CD14-positive monocyte (primary cell): ENCODE measurements at regions not wholly inside any gene's neighbourhood (a gene's known extent, or its start where the extent isn't known, plus 50 kb on each side); places are given as distances from the start of the nearest gene placed in this dataset.
A peak's percentile ranks its signal among the peaks of the same experiment; 100 is the strongest.

Experiments
- DNase-seq, 3 donors: peaks; one replicate each; pipeline ENCODE4 v3.0.0-alpha.2; 2011 to 2022
- H2AFZ ChIP-seq: 2 replicates; pipeline ENCODE4 v1.6.0; 2012; ENCODE audit warnings: mild to moderate bottlenecking, low read depth, low read length, inconsistent platforms; ENCODE audit not compliant: insufficient read depth, poor library complexity, severe bottlenecking
- H3K27ac ChIP-seq, 2 donors: 1 replicate in 1 of 2; 2 replicates in 1 of 2; pipeline ENCODE4 v1.5.1; 2012 to 2013; ENCODE audit warnings: low read length in 2 of 2, control low read depth in 1 of 2, inconsistent platforms in 1 of 2, low read depth in 1 of 2, mild to moderate bottlenecking in 1 of 2
- H3K27me3 ChIP-seq, 2 donors: one replicate each; pipeline versions ENCODE4 v1.6.0 to v1.6.1; 2011 to 2013; ENCODE audit warnings: low read length in 2 of 2; ENCODE audit not compliant: control insufficient read depth in 2 of 2, insufficient read depth in 2 of 2
- H3K36me3 ChIP-seq, 2 donors: replicated peaks in 1 of 2; 1 replicate in 1 of 2; 2 replicates in 1 of 2; pipeline versions ENCODE4 v1.5.1 to v1.6.1; 2012 to 2013; ENCODE audit warnings: low read length in 2 of 2, control low read depth in 1 of 2, inconsistent platforms in 1 of 2, mild to moderate bottlenecking in 1 of 2; ENCODE audit not compliant: insufficient read depth in 2 of 2, control insufficient read depth in 1 of 2
- H3K4me1 ChIP-seq, 2 donors: 1 replicate in 1 of 2; 2 replicates in 1 of 2; pipeline versions ENCODE4 v1.5.1 to v1.6.1; 2012 to 2013; ENCODE audit warnings: low read length in 2 of 2, control low read depth in 1 of 2, inconsistent platforms in 1 of 2, mild to moderate bottlenecking in 1 of 2, moderate library complexity in 1 of 2; ENCODE audit not compliant: insufficient read depth in 2 of 2, control insufficient read depth in 1 of 2
- H3K4me2 ChIP-seq: replicated peaks from 2 replicates; pipeline ENCODE3; 2012; ENCODE audit warnings: low read length, moderate library complexity, mild to moderate bottlenecking; ENCODE audit not compliant: poor library complexity, severe bottlenecking; ENCODE audit errors: extremely low read depth
- H3K4me3 ChIP-seq, 3 experiments: fragments of 200-600 bp in 1 of 3; sonication (generic) in 1 of 3; replicated peaks in 1 of 3; 1 replicate in 2 of 3; 2 replicates in 1 of 3; pipeline ENCODE4 v1.5.1; 2011 to 2013; ENCODE audit warnings: low read length in 3 of 3, mild to moderate bottlenecking in 3 of 3, control low read depth in 2 of 3, low read depth in 2 of 3, inconsistent platforms in 1 of 3, moderate library complexity in 1 of 3
- H3K79me2 ChIP-seq: 2 replicates; pipeline ENCODE4 v1.6.0; 2012; ENCODE audit warnings: mild to moderate bottlenecking, control low read depth, inconsistent platforms, low read length, moderate library complexity; ENCODE audit not compliant: insufficient read depth
- H3K9ac ChIP-seq: 2 replicates; pipeline ENCODE4 v1.6.0; 2017; ENCODE audit warnings: low read length, mild to moderate bottlenecking; ENCODE audit not compliant: insufficient read depth, poor library complexity, severe bottlenecking
- H3K9me3 ChIP-seq, 2 donors: replicated peaks in 1 of 2; 1 replicate in 1 of 2; 2 replicates in 1 of 2; pipeline versions ENCODE4 v1.5.1 to v1.6.1; 2012 to 2013; ENCODE audit warnings: low read length in 2 of 2, control low read depth in 1 of 2; ENCODE audit not compliant: control insufficient read depth in 1 of 2, insufficient read depth in 1 of 2
- H4K20me1 ChIP-seq: 2 replicates; pipeline ENCODE4 v1.6.0; 2012; ENCODE audit warnings: mild to moderate bottlenecking, low read length, control low read depth, moderate library complexity; ENCODE audit not compliant: insufficient read depth
- H3K27ac Mint-ChIP-seq, 7 donors: one replicate each; pipeline ENCODE4 v1.8.0; 2020; ENCODE audit warnings: mild to moderate bottlenecking in 7 of 7, mixed read lengths in 7 of 7, moderate library complexity in 6 of 7, inconsistent platforms in 2 of 7
- H3K27me3 Mint-ChIP-seq, 3 donors: one replicate each; pipeline ENCODE4 v1.8.0; 2021 to 2022; ENCODE audit warnings: low read depth in 3 of 3, mild to moderate bottlenecking in 3 of 3, mixed read lengths in 3 of 3, moderate library complexity in 3 of 3, inconsistent platforms in 1 of 3
- H3K36me3 Mint-ChIP-seq, 2 donors: one replicate each; pipeline ENCODE4 v1.8.0; 2020; ENCODE audit warnings: mixed read lengths in 2 of 2, inconsistent platforms in 1 of 2, mild to moderate bottlenecking in 1 of 2
- H3K4me1 Mint-ChIP-seq: one replicate; pipeline ENCODE4 v1.8.0; 2020; ENCODE audit warnings: mild to moderate bottlenecking, mixed read lengths
- H3K4me3 Mint-ChIP-seq, 2 donors: one replicate each; pipeline ENCODE4 v1.8.0; 2020; ENCODE audit warnings: mild to moderate bottlenecking in 2 of 2, mixed read lengths in 2 of 2, moderate library complexity in 1 of 2
- H3K9me3 Mint-ChIP-seq, 7 donors: one replicate each; pipeline ENCODE4 v1.8.0; 2020 to 2022; ENCODE audit warnings: mixed read lengths in 7 of 7, mild to moderate bottlenecking in 6 of 7, moderate library complexity in 6 of 7, inconsistent platforms in 2 of 7
- WGBS: methylation state at CpG from one replicate; pipeline ENCODE4 v1.1.5; 2013; ENCODE audit warnings: missing lambda C conversion rate; ENCODE audit not compliant: insufficient coverage; 5-methylcytosine and 5-hydroxymethylcytosine counted together
- intact Hi-C, 2 donors: fragments of 100-400 bp; cut with micrococcal nuclease; formaldehyde crosslinking; loops; one replicate each; pipeline versions ENCODE4 v1.15.0 to v1.15.1; 2023
- TF ChIP-seq, protein P1 (sequence below): fragments of 200-600 bp; IDR thresholded peaks from one replicate; pipeline ENCODE4 v1.8.0; 2022; ENCODE audit warnings: antibody characterized with exemption, mild to moderate bottlenecking

GRCh38 chrX:39774774-39775328 is 322.9 kb downstream of the BCOR start:
- no peak overlapping the region for H3K4me3 ChIP-seq
- peaks cover 0 to 2% of the 10 kb centered on the region in 2 donors for H3K27me3 ChIP-seq
- Mint-ChIP-seq H3K9me3 (peaks cover 0 to 26% (median 4%) of the 10 kb centered on the region in 7 donors), H3K27ac (peak overlapping the region in 3 of 7 donors; percentile 9 to 73 (median 14)), H3K4me3 (no peak overlapping the region), H3K27me3 (peaks cover 0 to 20% (median 0%) of the 10 kb centered on the region in 3 donors), H3K4me1 (peaks cover 69% of the 10 kb centered on the region), H3K36me3 (no peaks in the 10 kb centered on the region)
- intact Hi-C loops: no loop called here
- WGBS: no CpG with 5 or more reads among the region's 5 CpGs
- H3K9ac ChIP-seq: no peak overlapping the region
- H3K9me3 ChIP-seq: peaks cover 0 to 1% of the 10 kb centered on the region in 2 donors
- H3K36me3 ChIP-seq: no peaks in the 10 kb centered on the region
- H3K4me2 ChIP-seq: peak overlapping the region; percentile 2
- H3K79me2 ChIP-seq: no peaks in the 10 kb centered on the region
- no peaks in the 10 kb centered on the region for H4K20me1 ChIP-seq
- H3K4me1 ChIP-seq: peaks cover 78 to 85% of the 10 kb centered on the region in 2 donors
- DNase-seq: no peak
- H2AFZ ChIP-seq: no peak overlapping the region
- peak overlapping the region in 1 of 2 donors; percentile 1 for H3K27ac ChIP-seq
- TF ChIP-seq, protein P1, sequence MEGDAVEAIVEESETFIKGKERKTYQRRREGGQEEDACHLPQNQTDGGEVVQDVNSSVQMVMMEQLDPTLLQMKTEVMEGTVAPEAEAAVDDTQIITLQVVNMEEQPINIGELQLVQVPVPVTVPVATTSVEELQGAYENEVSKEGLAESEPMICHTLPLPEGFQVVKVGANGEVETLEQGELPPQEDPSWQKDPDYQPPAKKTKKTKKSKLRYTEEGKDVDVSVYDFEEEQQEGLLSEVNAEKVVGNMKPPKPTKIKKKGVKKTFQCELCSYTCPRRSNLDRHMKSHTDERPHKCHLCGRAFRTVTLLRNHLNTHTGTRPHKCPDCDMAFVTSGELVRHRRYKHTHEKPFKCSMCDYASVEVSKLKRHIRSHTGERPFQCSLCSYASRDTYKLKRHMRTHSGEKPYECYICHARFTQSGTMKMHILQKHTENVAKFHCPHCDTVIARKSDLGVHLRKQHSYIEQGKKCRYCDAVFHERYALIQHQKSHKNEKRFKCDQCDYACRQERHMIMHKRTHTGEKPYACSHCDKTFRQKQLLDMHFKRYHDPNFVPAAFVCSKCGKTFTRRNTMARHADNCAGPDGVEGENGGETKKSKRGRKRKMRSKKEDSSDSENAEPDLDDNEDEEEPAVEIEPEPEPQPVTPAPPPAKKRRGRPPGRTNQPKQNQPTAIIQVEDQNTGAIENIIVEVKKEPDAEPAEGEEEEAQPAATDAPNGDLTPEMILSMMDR: no peak

DNA sequence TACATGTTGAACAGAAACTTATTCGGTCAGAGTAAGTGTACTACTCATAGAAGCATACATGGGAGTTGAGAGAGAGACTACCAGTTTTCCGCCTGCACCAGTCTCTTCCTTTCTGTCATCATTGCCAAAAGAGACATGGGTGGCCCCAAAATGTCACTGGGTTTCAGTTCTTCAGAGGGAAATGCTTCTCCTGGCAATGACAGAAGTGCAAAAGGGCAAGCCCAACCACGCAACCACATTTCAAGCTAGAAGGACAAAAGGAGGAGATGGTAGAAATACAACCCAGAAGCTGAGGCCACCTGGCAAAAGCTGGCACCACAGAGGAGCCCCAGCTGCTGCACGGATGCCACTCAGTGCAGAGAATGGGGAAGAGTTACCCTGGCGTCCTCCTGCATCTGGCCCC is 320.1 kb downstream of the BCOR start:
- peak; percentile 14 to 24 (median 23) for DNase-seq

More for the DNA sequence above, 320.1 kb downstream of the BCOR start:
- Mint-ChIP-seq H3K27ac (peak overlapping the region in 6 of 7 donors; percentile 42 to 80 (median 54)), H3K9me3 (peaks cover 0 to 30% (median 6%) of the 10 kb centered on the region in 7 donors), H3K27me3 (peaks cover 0 to 17% (median 1%) of the 10 kb centered on the region in 3 donors), H3K4me3 (peak overlapping the region in 1 of 2 donors; percentile 11), H3K36me3 (peaks cover 0 to 3% of the 10 kb centered on the region in 2 donors), H3K4me1 (peaks cover 56% of the 10 kb centered on the region)
- Histone ChIP-seq H2AFZ (no peak overlapping the region), H3K79me2 (no peaks in the 10 kb centered on the region), H4K20me1 (no peaks in the 10 kb centered on the region), H3K9ac (no peak overlapping the region), H3K36me3 (no peaks in the 10 kb centered on the region), H3K9me3 (peaks cover 0 to 6% of the 10 kb centered on the region in 2 donors), H3K4me1 (peaks cover 70 to 77% of the 10 kb centered on the region in 2 donors), H3K27ac (peak overlapping the region; percentile 8 to 50), H3K27me3 (peaks cover 0 to 2% of the 10 kb centered on the region in 2 donors), H3K4me3 (no peak overlapping the region), H3K4me2 (peak overlapping the region; percentile 3)
- TF ChIP-seq, protein P1: no peak
- WGBS: 0% methylated on average over 1 of the region's 5 CpGs
- intact Hi-C loops: no loop called here
